GM10248 (cell line): ENCODE measurements at regions not wholly inside any gene's neighbourhood (a gene's known extent, or its start where the extent isn't known, plus 50 kb on each side); places are given as distances from the start of the nearest gene placed in this dataset.

Experiments used
- CTCF ChIA-PET: fragments of 300-600 bp; sonication (Branson Sonifier 250); formaldehyde crosslinking; extraction: SDS; loops from one replicate; lab custom pipeline; 2021; ENCODE audit warnings: antibody characterized with exemption; lab: Yijun Ruan, JAX
- POLR2A ChIA-PET: fragments of 350-650 bp; sonication (Branson Sonifier 250); formaldehyde crosslinking; extraction: SDS; loops from one replicate; lab custom pipeline; 2020; ENCODE audit warnings: antibody characterized with exemption; lab: Yijun Ruan, JAX
- DNase-seq: peaks from one replicate; pipeline ENCODE4 v3.0.0; 2012; ENCODE audit errors: extremely low spot score
- CTCF ChIP-seq: IDR thresholded peaks from 2 replicates; pipeline ENCODE4 v1.5.1; 2012; ENCODE audit warnings: mild to moderate bottlenecking, low read depth; ENCODE audit errors: extremely low read depth, missing control alignments, control extremely low read depth

GRCh38 chr19:34835631-34836351 lies 62.8 kb upstream of the ZNF599 start:
- CTCF ChIA-PET, result no interaction called here

GRCh38 chr19:34834472-34835061 lies 61.6 kb upstream of the ZNF599 start:
- ChIA-PET POLR2A (interaction anchor here (0.5 kb wide), 1 partner anchor 472 kb away, joined by 3 read pairs; no protein-coding TSS in a partner anchor), CTCF (no interaction called here)
- TF ChIP-seq CTCF, result no peak
- DNase-seq, result no peak

More at GRCh38 chr19:34835631-34836351, 62.8 kb upstream of the ZNF599 start:
- no peak for TF ChIP-seq CTCF
- POLR2A ChIA-PET, result no interaction called here
- no peak for DNase-seq

- ChIA-PET POLR2A (no interaction called here), CTCF (no interaction called here)
- DNase-seq, result no peak
- TF ChIP-seq CTCF, result no peak
Measured at GRCh38 chr19:34832581-34833112, 59.6 kb upstream of the ZNF599 start.

GRCh38 chr19:34831714-34832113 lies 58.7 kb upstream of the ZNF599 start:
- no peak for TF ChIP-seq CTCF
- DNase-seq, result no peak
- POLR2A ChIA-PET, result no interaction called here
- CTCF ChIA-PET, result no interaction called here

GRCh38 chr19:34828156-34828555 lies 55.1 kb upstream of the ZNF599 start:
- TF ChIP-seq CTCF, result no peak
- CTCF ChIA-PET, result no interaction called here
- POLR2A ChIA-PET, result no interaction called here
- DNase-seq, result no peak

- CTCF ChIA-PET, result interaction anchor here (0.7 kb wide), 1 partner anchor 56 kb away, joined by 3 read pairs; no protein-coding TSS in a partner anchor
- POLR2A ChIA-PET, result no interaction called here
- DNase-seq, result no peak
Measured at GRCh38 chr19:34825212-34825611, 52.2 kb upstream of the ZNF599 start.

More at GRCh38 chr19:34825212-34825611, 52.2 kb upstream of the ZNF599 start:
- no peak for TF ChIP-seq CTCF
